SK-N-SH (cell line): ENCODE measurements at regions not wholly inside any gene's neighbourhood (a gene's known extent, or its start where the extent isn't known, plus 50 kb on each side); places are given as distances from the start of the nearest gene placed in this dataset.

Source experiments
- CTCF ChIP-seq: fragments of 200-600 bp; sonication (generic); IDR thresholded peaks from 2 replicates; pipeline ENCODE4 v1.6.1; 2017; ENCODE audit warnings: antibody characterized with exemption, mild to moderate bottlenecking, moderate library complexity
- IRF3 ChIP-seq: fragments of 150-350 bp; IDR thresholded peaks from 2 replicates; pipeline ENCODE4 v1.6.1; 2016; ENCODE audit warnings: mild to moderate bottlenecking, low read depth, low read length
- JUND ChIP-seq: IDR thresholded peaks from 2 replicates; pipeline ENCODE4 v1.4.0; 2012
- POLR2AphosphoS5 ChIP-seq: IDR thresholded peaks from 2 replicates; pipeline ENCODE4 v1.6.1; 2012; ENCODE audit warnings: low read depth, low read length
- REST ChIP-seq: IDR thresholded peaks from 2 replicates; pipeline ENCODE4 v1.6.1; 2012; ENCODE audit warnings: mild to moderate bottlenecking, low read depth, low read length, moderate library complexity
- SIN3A ChIP-seq: IDR thresholded peaks from 2 replicates; pipeline ENCODE4 v1.6.1; 2012; ENCODE audit warnings: low read depth, mild to moderate bottlenecking, low read length, moderate library complexity, borderline replicate concordance
- TEAD4 ChIP-seq: IDR thresholded peaks from 2 replicates; pipeline ENCODE4 v1.4.0; 2012; ENCODE audit warnings: mild to moderate bottlenecking, borderline replicate concordance; ENCODE audit not compliant: insufficient read depth
- YY1 ChIP-seq: IDR thresholded peaks from 2 replicates; pipeline ENCODE4 v1.4.0; 2012; ENCODE audit warnings: low read depth, mild to moderate bottlenecking
- ZBTB33 ChIP-seq: IDR thresholded peaks from 2 replicates; pipeline ENCODE4 v1.4.0; 2012; ENCODE audit warnings: low read depth, borderline replicate concordance

GRCh38 chr5:92945605-92946097, 635.4 kb downstream of the NR2F1-AS1 start:
- TF ChIP-seq CTCF (no peak), POLR2AphosphoS5 (no peak), SIN3A (no peak), YY1 (no peak), IRF3 (no peak), ZBTB33 (no peak), JUND (no peak), TEAD4 (no peak), REST (no peak)
